H1 (cell line): ENCODE measurements at regions not wholly inside any gene's neighbourhood (a gene's known extent, or its start where the extent isn't known, plus 50 kb on each side); places are given as distances from the start of the nearest gene placed in this dataset.

Experiments
- CEBPB ChIP-seq: IDR thresholded peaks from 2 replicates; pipeline ENCODE4 v1.6.1; 2012; ENCODE audit warnings: low read depth, low read length
- GTF2F1 ChIP-seq: IDR thresholded peaks from 2 replicates; pipeline ENCODE4 v1.6.1; 2012; ENCODE audit warnings: low read depth, low read length, improper control_type of control experiment, borderline replicate concordance
- HDAC6 ChIP-seq: IDR thresholded peaks from one replicate; pipeline ENCODE4 v1.7.1; 2012; ENCODE audit warnings: low read depth, mild to moderate bottlenecking, inconsistent platforms, low read length, moderate library complexity
- JUN ChIP-seq: IDR thresholded peaks from 2 replicates; pipeline ENCODE4 v1.6.1; 2011; ENCODE audit warnings: low read depth, mild to moderate bottlenecking, improper control_type of control experiment, low read length
- KDM1A ChIP-seq: fragments of 200-600, 300-600 bp; sonication (generic); IDR thresholded peaks from 2 replicates; pipeline ENCODE4 v1.7.1; 2016; ENCODE audit warnings: mild to moderate bottlenecking, low read length, borderline replicate concordance
- KDM5A ChIP-seq: fragments of 200-600 bp; IDR thresholded peaks from 2 replicates; pipeline ENCODE4 v1.7.1; 2012; ENCODE audit warnings: mild to moderate bottlenecking, low read length, inconsistent platforms, mixed read lengths
- POLR2A ChIP-seq, 2 experiments: IDR thresholded peaks; 1 replicate in 1 of 2; 2 replicates in 1 of 2; pipeline ENCODE4 v1.6.1; 2011; ENCODE audit warnings: low read depth in 2 of 2, low read length in 2 of 2, mild to moderate bottlenecking in 2 of 2; ENCODE audit errors: control extremely low read depth in 1 of 2
- RXRA ChIP-seq: IDR thresholded peaks from 2 replicates; pipeline ENCODE4 v1.6.1; 2011; ENCODE audit warnings: low read depth, mild to moderate bottlenecking, low read length, moderate library complexity; ENCODE audit not compliant: insufficient read depth
- TAF1 ChIP-seq: IDR thresholded peaks from 2 replicates; pipeline ENCODE4 v1.6.1; 2011; ENCODE audit warnings: mild to moderate bottlenecking, low read depth, low read length
- TF ChIP-seq, protein P1 (sequence below), 3 experiments: IDR thresholded peaks; 1 replicate in 2 of 3; 2 replicates in 1 of 3; pipeline versions ENCODE4 v1.5.1 to v1.6.1; 2011; ENCODE audit warnings: low read length in 3 of 3, mild to moderate bottlenecking in 3 of 3, inconsistent platforms in 2 of 3, low read depth in 1 of 3, moderate library complexity in 1 of 3; ENCODE audit not compliant: insufficient read depth in 1 of 3; ENCODE audit errors: control extremely low read depth in 1 of 3
- TF ChIP-seq, protein P2 (sequence below): IDR thresholded peaks from 2 replicates; pipeline ENCODE4 v1.6.1; 2012; ENCODE audit warnings: inconsistent platforms
- TF ChIP-seq, protein P3 (sequence below): IDR thresholded peaks from 2 replicates; pipeline ENCODE4 v1.6.1; 2011; ENCODE audit warnings: low read length, improper control_type of control experiment

DNA sequence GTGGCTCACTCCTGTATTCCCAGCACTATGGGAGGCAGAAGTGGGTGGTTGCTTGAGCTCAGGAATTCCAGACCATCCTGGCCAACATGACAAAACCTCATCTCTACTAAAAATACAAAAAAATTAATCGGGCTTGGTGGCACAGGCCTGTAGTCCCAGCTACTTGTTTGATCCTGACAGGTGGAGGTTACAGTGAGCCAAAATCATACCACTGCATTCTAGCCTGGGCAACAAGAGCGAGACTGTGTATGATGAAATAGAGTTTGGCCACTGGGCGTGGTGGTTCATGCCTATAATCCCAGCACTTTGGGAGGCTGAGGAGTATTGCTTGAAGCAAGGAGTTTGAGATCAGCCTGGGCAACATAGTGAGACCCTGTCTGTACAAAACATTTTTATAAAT lies 173.3 kb downstream of the TANC2 start:
- TF ChIP-seq JUN: no peak
- TF ChIP-seq, protein P1, sequence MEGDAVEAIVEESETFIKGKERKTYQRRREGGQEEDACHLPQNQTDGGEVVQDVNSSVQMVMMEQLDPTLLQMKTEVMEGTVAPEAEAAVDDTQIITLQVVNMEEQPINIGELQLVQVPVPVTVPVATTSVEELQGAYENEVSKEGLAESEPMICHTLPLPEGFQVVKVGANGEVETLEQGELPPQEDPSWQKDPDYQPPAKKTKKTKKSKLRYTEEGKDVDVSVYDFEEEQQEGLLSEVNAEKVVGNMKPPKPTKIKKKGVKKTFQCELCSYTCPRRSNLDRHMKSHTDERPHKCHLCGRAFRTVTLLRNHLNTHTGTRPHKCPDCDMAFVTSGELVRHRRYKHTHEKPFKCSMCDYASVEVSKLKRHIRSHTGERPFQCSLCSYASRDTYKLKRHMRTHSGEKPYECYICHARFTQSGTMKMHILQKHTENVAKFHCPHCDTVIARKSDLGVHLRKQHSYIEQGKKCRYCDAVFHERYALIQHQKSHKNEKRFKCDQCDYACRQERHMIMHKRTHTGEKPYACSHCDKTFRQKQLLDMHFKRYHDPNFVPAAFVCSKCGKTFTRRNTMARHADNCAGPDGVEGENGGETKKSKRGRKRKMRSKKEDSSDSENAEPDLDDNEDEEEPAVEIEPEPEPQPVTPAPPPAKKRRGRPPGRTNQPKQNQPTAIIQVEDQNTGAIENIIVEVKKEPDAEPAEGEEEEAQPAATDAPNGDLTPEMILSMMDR (IDR thresholded peaks at IDR 0.05; ENCODE audit: control extremely low read depth in 1 of 3, insufficient read depth in 1 of 3, low read depth in 1 of 3, low read length in 3 of 3): no peak
- TF ChIP-seq CEBPB: no peak
- TF ChIP-seq GTF2F1: no peak
- no peak for TF ChIP-seq KDM1A
- TF ChIP-seq KDM5A: no peak
- no peak for TF ChIP-seq TAF1
- TF ChIP-seq RXRA: no peak
- TF ChIP-seq, protein P2, sequence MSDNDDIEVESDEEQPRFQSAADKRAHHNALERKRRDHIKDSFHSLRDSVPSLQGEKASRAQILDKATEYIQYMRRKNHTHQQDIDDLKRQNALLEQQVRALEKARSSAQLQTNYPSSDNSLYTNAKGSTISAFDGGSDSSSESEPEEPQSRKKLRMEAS: no peak
- no peak for TF ChIP-seq HDAC6
- TF ChIP-seq POLR2A (IDR thresholded peaks at IDR 0.05; ENCODE audit: control extremely low read depth in 1 of 2, low read depth in 2 of 2, low read length in 2 of 2): no peak
- TF ChIP-seq, protein P3, sequence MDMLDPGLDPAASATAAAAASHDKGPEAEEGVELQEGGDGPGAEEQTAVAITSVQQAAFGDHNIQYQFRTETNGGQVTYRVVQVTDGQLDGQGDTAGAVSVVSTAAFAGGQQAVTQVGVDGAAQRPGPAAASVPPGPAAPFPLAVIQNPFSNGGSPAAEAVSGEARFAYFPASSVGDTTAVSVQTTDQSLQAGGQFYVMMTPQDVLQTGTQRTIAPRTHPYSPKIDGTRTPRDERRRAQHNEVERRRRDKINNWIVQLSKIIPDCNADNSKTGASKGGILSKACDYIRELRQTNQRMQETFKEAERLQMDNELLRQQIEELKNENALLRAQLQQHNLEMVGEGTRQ: no peak
